Ishikawa (cell line): ENCODE measurements at regions not wholly inside any gene's neighbourhood (a gene's known extent, or its start where the extent isn't known, plus 50 kb on each side); places are given as distances from the start of the nearest gene placed in this dataset.

ENCODE experiments used
- CEBPB ChIP-seq: IDR thresholded peaks from 2 replicates; pipeline ENCODE4 v1.6.1; 2012
- CREB1 ChIP-seq: IDR thresholded peaks from 2 replicates; pipeline ENCODE4 v1.6.1; 2012; ENCODE audit warnings: low read depth
- EGR1 ChIP-seq: IDR thresholded peaks from 2 replicates; pipeline ENCODE4 v1.6.1; 2012
- EP300 ChIP-seq: IDR thresholded peaks from 2 replicates; pipeline ENCODE4 v1.6.1; 2012; ENCODE audit warnings: borderline replicate concordance
- FOXM1 ChIP-seq: IDR thresholded peaks from 2 replicates; pipeline ENCODE4 v1.6.1; 2012; ENCODE audit warnings: low read depth, borderline replicate concordance
- NFIC ChIP-seq: IDR thresholded peaks from 2 replicates; pipeline ENCODE4 v1.6.1; 2012
- RAD21 ChIP-seq: IDR thresholded peaks from 2 replicates; pipeline ENCODE4 v1.6.1; 2012; ENCODE audit warnings: low read depth
- TAF1 ChIP-seq: IDR thresholded peaks from 2 replicates; pipeline ENCODE4 v1.6.1; 2012; ENCODE audit warnings: low read depth, mild to moderate bottlenecking
- TCF12 ChIP-seq: IDR thresholded peaks from 2 replicates; pipeline ENCODE4 v1.6.1; 2012; ENCODE audit warnings: low read depth
- TEAD4 ChIP-seq: IDR thresholded peaks from 2 replicates; pipeline ENCODE4 v1.6.1; 2012
- YY1 ChIP-seq: IDR thresholded peaks from 2 replicates; pipeline ENCODE4 v1.6.1; 2012; ENCODE audit warnings: low read depth
- ZBTB7A ChIP-seq: IDR thresholded peaks from 2 replicates; pipeline ENCODE4 v1.6.1; 2012; ENCODE audit warnings: low read depth
- TF ChIP-seq, protein P1 (sequence below): IDR thresholded peaks from 2 replicates; pipeline ENCODE4 v1.6.1; 2012; ENCODE audit warnings: low read depth, mild to moderate bottlenecking
- TF ChIP-seq, protein P2 (sequence below): IDR thresholded peaks from 2 replicates; pipeline ENCODE4 v1.6.1; 2012
- TF ChIP-seq, protein P3 (sequence below): IDR thresholded peaks from 2 replicates; pipeline ENCODE4 v1.6.1; 2012

DNA sequence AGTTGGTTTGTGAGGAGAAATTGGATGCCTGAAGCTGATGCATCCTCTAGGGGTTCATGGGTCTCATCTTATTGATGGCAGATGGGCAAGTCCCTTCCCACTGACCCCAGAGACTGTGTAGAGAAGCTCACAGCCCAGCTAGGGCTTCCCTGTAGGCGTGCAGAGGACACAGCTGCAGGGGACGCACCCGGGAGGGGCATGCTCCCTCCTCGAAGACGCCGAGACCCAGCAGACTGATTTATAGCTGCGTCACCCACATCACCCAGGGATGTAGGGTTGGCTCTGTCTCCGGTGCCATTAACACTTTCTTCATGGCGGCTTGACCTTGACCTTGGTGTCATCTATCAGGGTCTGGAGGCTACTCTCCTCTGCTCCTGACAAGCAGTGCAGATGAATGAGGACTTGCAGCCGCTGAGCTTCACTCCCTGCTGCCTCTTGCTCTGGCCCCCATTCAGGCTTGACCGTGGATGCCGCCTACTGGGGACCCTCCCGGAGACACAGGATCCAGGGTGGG is 549.7 kb downstream of the TCERG1L start:
- TF ChIP-seq TCF12 (no peak), CEBPB (no peak), CREB1 (no peak), TAF1 (no peak)

DNA sequence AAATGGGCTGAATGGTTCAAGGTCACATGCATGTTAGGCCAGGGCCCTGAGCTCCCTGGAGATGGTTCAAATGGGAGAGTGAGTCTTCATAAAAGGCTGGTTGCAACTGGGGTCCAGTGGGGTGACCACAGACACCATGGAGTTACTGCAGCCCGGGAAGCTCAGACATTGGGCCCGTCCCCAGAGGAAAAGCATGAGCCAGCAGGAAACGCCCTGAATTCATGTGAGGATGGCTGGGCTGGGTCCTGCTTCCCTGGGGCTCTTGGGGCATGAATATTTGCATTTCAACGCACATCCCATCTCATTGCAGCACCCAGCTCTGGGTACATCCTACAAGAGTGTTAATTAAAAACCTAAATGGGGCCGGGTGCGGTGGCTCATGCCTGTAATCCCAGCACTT is 549.0 kb downstream of the TCERG1L start:
- no peak for TF ChIP-seq YY1
- TF ChIP-seq EP300 = no peak
- TF ChIP-seq CEBPB = no peak
- no peak for TF ChIP-seq TAF1
- no peak for TF ChIP-seq CREB1
- TF ChIP-seq TEAD4 = no peak
- no peak for TF ChIP-seq ZBTB7A
- TF ChIP-seq, protein P1, sequence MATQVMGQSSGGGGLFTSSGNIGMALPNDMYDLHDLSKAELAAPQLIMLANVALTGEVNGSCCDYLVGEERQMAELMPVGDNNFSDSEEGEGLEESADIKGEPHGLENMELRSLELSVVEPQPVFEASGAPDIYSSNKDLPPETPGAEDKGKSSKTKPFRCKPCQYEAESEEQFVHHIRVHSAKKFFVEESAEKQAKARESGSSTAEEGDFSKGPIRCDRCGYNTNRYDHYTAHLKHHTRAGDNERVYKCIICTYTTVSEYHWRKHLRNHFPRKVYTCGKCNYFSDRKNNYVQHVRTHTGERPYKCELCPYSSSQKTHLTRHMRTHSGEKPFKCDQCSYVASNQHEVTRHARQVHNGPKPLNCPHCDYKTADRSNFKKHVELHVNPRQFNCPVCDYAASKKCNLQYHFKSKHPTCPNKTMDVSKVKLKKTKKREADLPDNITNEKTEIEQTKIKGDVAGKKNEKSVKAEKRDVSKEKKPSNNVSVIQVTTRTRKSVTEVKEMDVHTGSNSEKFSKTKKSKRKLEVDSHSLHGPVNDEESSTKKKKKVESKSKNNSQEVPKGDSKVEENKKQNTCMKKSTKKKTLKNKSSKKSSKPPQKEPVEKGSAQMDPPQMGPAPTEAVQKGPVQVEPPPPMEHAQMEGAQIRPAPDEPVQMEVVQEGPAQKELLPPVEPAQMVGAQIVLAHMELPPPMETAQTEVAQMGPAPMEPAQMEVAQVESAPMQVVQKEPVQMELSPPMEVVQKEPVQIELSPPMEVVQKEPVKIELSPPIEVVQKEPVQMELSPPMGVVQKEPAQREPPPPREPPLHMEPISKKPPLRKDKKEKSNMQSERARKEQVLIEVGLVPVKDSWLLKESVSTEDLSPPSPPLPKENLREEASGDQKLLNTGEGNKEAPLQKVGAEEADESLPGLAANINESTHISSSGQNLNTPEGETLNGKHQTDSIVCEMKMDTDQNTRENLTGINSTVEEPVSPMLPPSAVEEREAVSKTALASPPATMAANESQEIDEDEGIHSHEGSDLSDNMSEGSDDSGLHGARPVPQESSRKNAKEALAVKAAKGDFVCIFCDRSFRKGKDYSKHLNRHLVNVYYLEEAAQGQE = no peak
- TF ChIP-seq FOXM1 = no peak
- TF ChIP-seq NFIC = no peak
- TF ChIP-seq TCF12 = no peak
- TF ChIP-seq, protein P2, sequence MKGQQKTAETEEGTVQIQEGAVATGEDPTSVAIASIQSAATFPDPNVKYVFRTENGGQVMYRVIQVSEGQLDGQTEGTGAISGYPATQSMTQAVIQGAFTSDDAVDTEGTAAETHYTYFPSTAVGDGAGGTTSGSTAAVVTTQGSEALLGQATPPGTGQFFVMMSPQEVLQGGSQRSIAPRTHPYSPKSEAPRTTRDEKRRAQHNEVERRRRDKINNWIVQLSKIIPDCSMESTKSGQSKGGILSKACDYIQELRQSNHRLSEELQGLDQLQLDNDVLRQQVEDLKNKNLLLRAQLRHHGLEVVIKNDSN = no peak

DNA sequence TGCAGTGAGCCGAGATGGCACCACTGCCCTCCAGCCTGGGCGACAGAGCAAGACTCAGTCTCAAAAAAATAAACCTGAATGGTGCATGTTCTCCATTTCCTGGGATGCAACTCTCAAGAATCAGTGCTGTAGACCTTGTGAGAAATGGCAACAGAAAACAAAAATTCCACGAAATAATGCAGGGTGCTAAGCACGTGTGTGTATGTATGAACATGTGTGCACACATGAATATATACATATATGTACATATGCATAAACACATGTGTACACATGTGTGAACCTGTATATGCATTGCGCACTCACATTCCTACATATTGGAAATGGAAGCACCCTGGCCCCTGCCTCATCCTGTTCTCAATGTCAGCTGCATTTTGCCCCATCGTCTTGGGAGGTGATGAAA is 548.5 kb downstream of the TCERG1L start:
- no peak for TF ChIP-seq RAD21
- TF ChIP-seq FOXM1 = no peak
- TF ChIP-seq, protein P2 = no peak
- no peak for TF ChIP-seq CREB1
- no peak for TF ChIP-seq EP300
- no peak for TF ChIP-seq CEBPB
- no peak for TF ChIP-seq EGR1

DNA sequence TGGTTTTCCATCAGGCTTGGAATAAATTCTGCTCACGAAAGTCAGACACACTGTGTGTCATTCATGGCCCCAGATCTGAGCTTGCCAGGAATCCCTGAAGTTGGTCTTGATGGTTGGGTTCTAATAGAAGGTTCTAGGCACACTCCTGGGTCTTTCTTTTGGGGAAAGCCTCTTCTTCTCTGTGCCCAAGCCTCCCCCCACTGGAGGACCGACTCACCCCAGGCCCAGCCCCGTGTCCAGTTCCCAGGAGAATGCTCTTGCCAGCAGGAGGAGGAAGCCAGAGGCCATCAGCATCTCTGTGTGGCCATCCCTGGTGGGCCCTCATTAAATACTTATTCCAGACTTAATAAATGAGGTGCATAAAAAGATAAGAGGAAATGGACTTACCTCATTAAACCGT is 548.0 kb downstream of the TCERG1L start:
- TF ChIP-seq, protein P3, sequence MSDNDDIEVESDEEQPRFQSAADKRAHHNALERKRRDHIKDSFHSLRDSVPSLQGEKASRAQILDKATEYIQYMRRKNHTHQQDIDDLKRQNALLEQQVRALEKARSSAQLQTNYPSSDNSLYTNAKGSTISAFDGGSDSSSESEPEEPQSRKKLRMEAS = no peak
- TF ChIP-seq NFIC (no peak), RAD21 (no peak), ZBTB7A (no peak), TCF12 (no peak), FOXM1 (no peak), YY1 (no peak), TEAD4 (no peak), CREB1 (no peak), CEBPB (no peak), EP300 (no peak), EGR1 (no peak), TAF1 (no peak)
- TF ChIP-seq, protein P2 = no peak
- TF ChIP-seq, protein P1 = no peak

DNA sequence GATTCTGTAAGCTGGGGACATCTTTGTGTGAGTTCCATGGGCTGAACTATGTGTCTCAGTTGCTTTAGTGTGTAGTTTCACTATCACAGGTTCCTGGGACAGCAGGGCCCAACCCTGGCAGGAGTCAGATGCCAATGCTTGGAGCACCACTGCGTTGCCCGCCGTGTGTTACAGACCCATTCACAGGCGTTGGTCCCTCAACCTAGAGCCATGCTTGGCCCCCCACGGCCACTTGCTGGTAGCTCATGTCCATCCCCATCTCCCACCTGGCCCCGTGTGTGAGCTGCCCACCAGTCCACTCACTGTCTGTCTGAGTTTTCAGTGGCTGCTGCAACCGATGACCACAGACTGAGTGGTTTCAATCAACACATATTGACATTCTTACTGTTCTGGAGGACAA is 546.9 kb downstream of the TCERG1L start:
- TF ChIP-seq, protein P1 = no peak
